IMR-90 (cell line): ENCODE measurements at regions not wholly inside any gene's neighbourhood (a gene's known extent, or its start where the extent isn't known, plus 50 kb on each side); places are given as distances from the start of the nearest gene placed in this dataset.

Experiments
- MAZ ChIP-seq: IDR thresholded peaks from 2 replicates; pipeline ENCODE4 v1.6.1; 2012; ENCODE audit warnings: low read depth, mild to moderate bottlenecking, low read length, improper control_type of control experiment, moderate library complexity, borderline replicate concordance
- MXI1 ChIP-seq: IDR thresholded peaks from 2 replicates; pipeline ENCODE4 v1.6.1; 2012; ENCODE audit warnings: low read depth, mild to moderate bottlenecking, low read length, moderate library complexity, borderline replicate concordance
- POLR2A ChIP-seq: IDR thresholded peaks from 2 replicates; pipeline ENCODE4 v1.6.1; 2012; ENCODE audit warnings: mild to moderate bottlenecking, low read depth, low read length
- RAD21 ChIP-seq: IDR thresholded peaks from 2 replicates; pipeline ENCODE4 v1.6.1; 2012; ENCODE audit warnings: low read length, improper control_type of control experiment
- RCOR1 ChIP-seq: IDR thresholded peaks from 2 replicates; pipeline ENCODE4 v1.6.1; 2012; ENCODE audit warnings: mild to moderate bottlenecking, low read length, improper control_type of control experiment; ENCODE audit not compliant: insufficient replicate concordance
- RFX5 ChIP-seq: IDR thresholded peaks from 2 replicates; pipeline ENCODE4 v1.8.0; 2012; ENCODE audit warnings: low read depth, mild to moderate bottlenecking, low read length, moderate library complexity
- SMC3 ChIP-seq: fragments of 150-350 bp; IDR thresholded peaks from 2 replicates; pipeline ENCODE4 v1.6.1; 2016; ENCODE audit warnings: low read depth, mild to moderate bottlenecking, antibody characterized with exemption, low read length, moderate library complexity
- TF ChIP-seq, protein P1 (sequence below): conservative IDR thresholded peaks from 2 replicates; pipeline ENCODE4 v1.5.1; 2012; ENCODE audit warnings: mild to moderate bottlenecking, low read depth, low read length, improper control_type of control experiment
- TF ChIP-seq, protein P2 (sequence below): fragments of 150-350 bp; IDR thresholded peaks from 2 replicates; pipeline ENCODE4 v1.6.1; 2017; ENCODE audit warnings: mild to moderate bottlenecking, antibody characterized with exemption, low read length, low read depth

DNA sequence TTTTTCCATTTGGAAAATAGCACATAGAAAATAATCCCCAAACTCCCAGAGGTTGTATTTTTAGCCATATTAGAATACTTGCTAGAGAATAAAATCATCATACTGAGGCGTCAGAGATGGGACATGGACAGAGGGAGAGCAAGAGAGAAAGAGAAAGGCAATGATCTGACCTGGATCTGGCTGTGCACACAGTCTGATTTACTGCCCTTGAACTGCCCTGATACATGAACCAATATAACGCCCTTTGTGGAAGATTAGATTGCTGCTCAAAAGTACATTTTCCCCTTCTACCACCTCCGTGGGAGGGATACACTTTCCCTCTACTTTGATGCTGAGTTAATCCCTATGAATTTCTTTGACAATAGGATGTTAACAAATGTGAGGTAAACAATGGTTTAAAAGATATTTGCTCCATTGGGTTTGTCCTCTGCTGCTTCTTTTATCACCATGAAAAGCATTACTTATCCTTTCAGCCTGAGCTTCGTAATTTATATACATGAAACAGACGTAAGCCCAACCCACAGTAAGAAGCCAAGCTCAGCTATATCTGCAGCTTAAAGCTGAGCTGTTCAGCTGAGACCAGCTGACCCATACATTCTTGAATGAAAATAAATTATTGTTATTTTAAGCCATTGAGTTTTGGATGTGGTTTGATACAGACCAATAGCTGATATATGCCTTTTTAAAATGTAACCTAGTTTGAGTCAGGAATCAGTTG, 1664.6 kb upstream of the CELF4 start:
- TF ChIP-seq, protein P1, sequence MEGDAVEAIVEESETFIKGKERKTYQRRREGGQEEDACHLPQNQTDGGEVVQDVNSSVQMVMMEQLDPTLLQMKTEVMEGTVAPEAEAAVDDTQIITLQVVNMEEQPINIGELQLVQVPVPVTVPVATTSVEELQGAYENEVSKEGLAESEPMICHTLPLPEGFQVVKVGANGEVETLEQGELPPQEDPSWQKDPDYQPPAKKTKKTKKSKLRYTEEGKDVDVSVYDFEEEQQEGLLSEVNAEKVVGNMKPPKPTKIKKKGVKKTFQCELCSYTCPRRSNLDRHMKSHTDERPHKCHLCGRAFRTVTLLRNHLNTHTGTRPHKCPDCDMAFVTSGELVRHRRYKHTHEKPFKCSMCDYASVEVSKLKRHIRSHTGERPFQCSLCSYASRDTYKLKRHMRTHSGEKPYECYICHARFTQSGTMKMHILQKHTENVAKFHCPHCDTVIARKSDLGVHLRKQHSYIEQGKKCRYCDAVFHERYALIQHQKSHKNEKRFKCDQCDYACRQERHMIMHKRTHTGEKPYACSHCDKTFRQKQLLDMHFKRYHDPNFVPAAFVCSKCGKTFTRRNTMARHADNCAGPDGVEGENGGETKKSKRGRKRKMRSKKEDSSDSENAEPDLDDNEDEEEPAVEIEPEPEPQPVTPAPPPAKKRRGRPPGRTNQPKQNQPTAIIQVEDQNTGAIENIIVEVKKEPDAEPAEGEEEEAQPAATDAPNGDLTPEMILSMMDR, result no peak
- TF ChIP-seq RAD21 (no peak), SMC3 (no peak), RFX5 (no peak), POLR2A (no peak), MXI1 (no peak), RCOR1 (no peak), MAZ (no peak)
- TF ChIP-seq, protein P2, sequence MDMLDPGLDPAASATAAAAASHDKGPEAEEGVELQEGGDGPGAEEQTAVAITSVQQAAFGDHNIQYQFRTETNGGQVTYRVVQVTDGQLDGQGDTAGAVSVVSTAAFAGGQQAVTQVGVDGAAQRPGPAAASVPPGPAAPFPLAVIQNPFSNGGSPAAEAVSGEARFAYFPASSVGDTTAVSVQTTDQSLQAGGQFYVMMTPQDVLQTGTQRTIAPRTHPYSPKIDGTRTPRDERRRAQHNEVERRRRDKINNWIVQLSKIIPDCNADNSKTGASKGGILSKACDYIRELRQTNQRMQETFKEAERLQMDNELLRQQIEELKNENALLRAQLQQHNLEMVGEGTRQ, result no peak
